ENCODE measurements at regions not wholly inside any gene's neighbourhood (a gene's known extent, or its start where the extent isn't known, plus 50 kb on each side); places are given as distances from the start of the nearest gene placed in this dataset.

DNA sequence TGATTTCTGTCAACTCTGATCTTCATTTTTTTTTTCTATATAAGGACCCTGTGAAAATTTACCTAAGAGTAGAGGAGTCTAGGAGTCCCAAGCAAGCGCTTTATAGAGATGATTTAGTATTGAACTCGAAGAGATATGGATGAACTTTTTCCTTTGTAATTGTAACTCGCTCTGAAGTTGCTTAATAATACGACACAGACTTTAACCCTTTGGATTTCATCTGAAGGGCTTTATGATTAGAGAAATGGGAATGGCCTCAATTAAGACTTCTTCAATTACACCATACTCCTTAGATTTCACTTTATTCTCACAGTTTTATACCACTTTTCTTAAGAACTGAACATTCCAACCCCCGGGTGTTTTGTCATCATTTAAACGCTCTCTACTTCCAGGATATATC lies 647.7 kb downstream of the HTR1A start:
- Histone ChIP-seq H3K56ac (replicated peaks; ENCODE audit: insufficient read length, low read depth, low read length) (no peak overlapping the region), H3K23me2 (ENCODE audit: low read depth, low read length) (no peaks in the 10 kb centered on the region), H3K4me2 (ENCODE audit: insufficient read depth in 1 of 2, low read depth in 2 of 2, low read length in 2 of 2) (no peak overlapping the region), H3K79me2 (ENCODE audit: control insufficient read depth in 1 of 2, insufficient read depth in 2 of 2, low read length in 2 of 2) (no peaks in the 10 kb centered on the region), H2AFZ (ENCODE audit: low read length) (no peak overlapping the region), H3K4me1 (replicated peaks in 1 of 4; ENCODE audit: control insufficient read depth in 3 of 4, insufficient read depth in 4 of 4, low read length in 3 of 4) (no peaks in the 10 kb centered on the region), H2BK5ac (ENCODE audit: low read depth, low read length) (no peak overlapping the region), H3K9ac (replicated peaks in 1 of 4; ENCODE audit: extremely low read depth in 1 of 4, low read depth in 3 of 4, low read length in 3 of 4) (no peak overlapping the region), H2BK15ac (ENCODE audit: low read length) (no peak overlapping the region), H2BK20ac (ENCODE audit: low read length) (no peak overlapping the region), H3K79me1 (ENCODE audit: low read depth, low read length) (no peaks in the 10 kb centered on the region), H2BK12ac (ENCODE audit: low read depth, low read length) (no peak overlapping the region), H3K18ac (ENCODE audit: extremely low read depth, low read length) (no peak overlapping the region), H3K4me3 (ENCODE audit: extremely low read depth in 1 of 4, insufficient read depth in 2 of 4, low read depth in 3 of 4, low read length in 4 of 4) (no peak overlapping the region), H3K4ac (replicated peaks; ENCODE audit: insufficient read length, low read depth, low read length) (no peak overlapping the region), H3K9me3 (ENCODE audit: insufficient read depth in 2 of 2, low read depth in 1 of 2, low read length in 1 of 2) (no peaks in the 10 kb centered on the region), H4K8ac (ENCODE audit: extremely low read depth, insufficient read depth, low read length) (no peak overlapping the region), H3K14ac (ENCODE audit: insufficient read length) (no peak overlapping the region), H4K5ac (ENCODE audit: insufficient read length, low read depth, low read length) (no peak overlapping the region), H2BK120ac (replicated peaks; ENCODE audit: low read depth, low read length) (no peak overlapping the region), H3K27me3 (replicated peaks in 1 of 4; ENCODE audit: control insufficient read depth in 3 of 4, extremely low read depth in 1 of 4, insufficient read depth in 3 of 4, low read length in 3 of 4) (no peaks in the 10 kb centered on the region), H4K91ac (replicated peaks; ENCODE audit: insufficient read length, low read length) (no peak overlapping the region), H2AK5ac (ENCODE audit: low read depth, low read length) (no peak overlapping the region), H3K23ac (ENCODE audit: insufficient read length) (no peak overlapping the region), H4K20me1 (replicated peaks in 1 of 2; ENCODE audit: control insufficient read depth in 1 of 2, insufficient read depth in 2 of 2, low read length in 2 of 2) (no peaks in the 10 kb centered on the region), H3K27ac (ENCODE audit: low read depth, low read length) (no peak overlapping the region), H3K36me3 (ENCODE audit: control insufficient read depth in 2 of 4, insufficient read depth in 4 of 4, low read length in 3 of 4) (no peaks in the 10 kb centered on the region)
- ChIA-PET POLR2A (ENCODE audit: partially characterized antibody) (no interaction called here), CTCF (ENCODE audit: partially characterized antibody) (no interaction called here)
- WGBS, 2 experiments (ENCODE audit: extremely low coverage in 1 of 2, insufficient coverage in 1 of 2, insufficient read length in 1 of 2, insufficient replicate concordance in 2 of 2, low coverage in 1 of 2, low lambda C conversion rate in 2 of 2, missing lambda C conversion rate in 1 of 2): 92% methylated on average over 6 of the region's 6 CpGs; no CpG with 5 or more reads in 1 of the 2 experiments
- DNase-seq (ENCODE audit: low read depth in 1 of 2, low spot score in 2 of 2): no peak
- no peak for FAIRE-seq
- TF ChIP-seq POLR2A (IDR thresholded peaks at IDR 0.05; ENCODE audit: control extremely low read depth in 1 of 2, low read depth in 2 of 2, low read length in 2 of 2): no peak
- TF ChIP-seq POU5F1 (IDR thresholded peaks at IDR 0.05; ENCODE audit: low read depth, low read length): no peak
- no peak for TF ChIP-seq ASH2L (IDR thresholded peaks at IDR 0.05; ENCODE audit: low read length)
- no peak for TF ChIP-seq FOSL1 (IDR thresholded peaks at IDR 0.05; ENCODE audit: insufficient read depth, low read depth, low read length)
- no peak for TF ChIP-seq SUZ12 (IDR thresholded peaks at IDR 0.05; ENCODE audit: low read length)
- TF ChIP-seq NRF1 (IDR thresholded peaks at IDR 0.05; ENCODE audit: low read depth, low read length): no peak
- TF ChIP-seq POLR2AphosphoS5 (IDR thresholded peaks at IDR 0.05; ENCODE audit: low read depth, low read length): no peak
- TF ChIP-seq TEAD4 (IDR thresholded peaks at IDR 0.05; ENCODE audit: low read depth, low read length): no peak
- TF ChIP-seq SIN3A (conservative IDR thresholded peaks at IDR 0.05 in 1 of 2, IDR thresholded peaks at IDR 0.05 in 1 of 2; ENCODE audit: low read depth in 1 of 2, low read length in 2 of 2): no peak
- TF ChIP-seq EZH2 (IDR thresholded peaks at IDR 0.05; ENCODE audit: low read depth, low read length, severe bottlenecking): no peak
- TF ChIP-seq SIRT6 (IDR thresholded peaks at IDR 0.05; ENCODE audit: low read length): no peak
- TF ChIP-seq CEBPB (IDR thresholded peaks at IDR 0.05; ENCODE audit: low read depth, low read length): no peak
- TF ChIP-seq KDM5A (IDR thresholded peaks at IDR 0.05; ENCODE audit: low read length): no peak
- TF ChIP-seq, protein P1, sequence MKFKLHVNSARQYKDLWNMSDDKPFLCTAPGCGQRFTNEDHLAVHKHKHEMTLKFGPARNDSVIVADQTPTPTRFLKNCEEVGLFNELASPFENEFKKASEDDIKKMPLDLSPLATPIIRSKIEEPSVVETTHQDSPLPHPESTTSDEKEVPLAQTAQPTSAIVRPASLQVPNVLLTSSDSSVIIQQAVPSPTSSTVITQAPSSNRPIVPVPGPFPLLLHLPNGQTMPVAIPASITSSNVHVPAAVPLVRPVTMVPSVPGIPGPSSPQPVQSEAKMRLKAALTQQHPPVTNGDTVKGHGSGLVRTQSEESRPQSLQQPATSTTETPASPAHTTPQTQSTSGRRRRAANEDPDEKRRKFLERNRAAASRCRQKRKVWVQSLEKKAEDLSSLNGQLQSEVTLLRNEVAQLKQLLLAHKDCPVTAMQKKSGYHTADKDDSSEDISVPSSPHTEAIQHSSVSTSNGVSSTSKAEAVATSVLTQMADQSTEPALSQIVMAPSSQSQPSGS (IDR thresholded peaks at IDR 0.05; ENCODE audit: low read length): no peak

Data from H1 (cell line).